OCI-LY3 (cell line): ENCODE measurements at regions not wholly inside any gene's neighbourhood (a gene's known extent, or its start where the extent isn't known, plus 50 kb on each side); places are given as distances from the start of the nearest gene placed in this dataset.

Source experiments
- EZH2phosphoT487 ChIP-seq: fragments of 200-600 bp; shearing (Covaris generic); IDR thresholded peaks from 2 replicates; pipeline ENCODE4 v1.6.1; 2018; ENCODE audit warnings: antibody characterized with exemption, mixed run types, low read depth
- TF ChIP-seq, protein P1 (sequence below): fragments of 200-600, 300-600 bp; sonication (generic); IDR thresholded peaks from 2 replicates; pipeline ENCODE4 v1.5.1; 2014; ENCODE audit warnings: antibody characterized with exemption, low read length, low read depth

DNA sequence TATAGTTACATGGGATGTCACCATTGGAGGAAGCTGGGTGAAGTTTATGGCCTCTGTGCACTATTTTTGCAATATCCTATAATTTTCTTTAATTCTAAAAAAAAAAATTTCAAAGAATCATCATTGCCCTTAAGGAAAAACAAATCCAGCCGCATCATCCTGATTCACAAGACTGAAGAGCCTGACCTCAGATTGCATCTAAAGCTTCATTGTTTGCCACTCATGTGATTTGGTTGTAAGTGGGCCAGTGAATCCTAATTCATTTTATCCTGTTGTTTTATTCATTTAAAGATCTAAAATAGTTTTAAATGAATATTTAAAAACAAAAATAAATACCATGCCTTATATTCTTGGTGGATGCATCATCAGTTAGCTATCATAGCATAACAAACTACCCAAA, 504.5 kb downstream of the TBC1D4 start:
- TF ChIP-seq, protein P1, sequence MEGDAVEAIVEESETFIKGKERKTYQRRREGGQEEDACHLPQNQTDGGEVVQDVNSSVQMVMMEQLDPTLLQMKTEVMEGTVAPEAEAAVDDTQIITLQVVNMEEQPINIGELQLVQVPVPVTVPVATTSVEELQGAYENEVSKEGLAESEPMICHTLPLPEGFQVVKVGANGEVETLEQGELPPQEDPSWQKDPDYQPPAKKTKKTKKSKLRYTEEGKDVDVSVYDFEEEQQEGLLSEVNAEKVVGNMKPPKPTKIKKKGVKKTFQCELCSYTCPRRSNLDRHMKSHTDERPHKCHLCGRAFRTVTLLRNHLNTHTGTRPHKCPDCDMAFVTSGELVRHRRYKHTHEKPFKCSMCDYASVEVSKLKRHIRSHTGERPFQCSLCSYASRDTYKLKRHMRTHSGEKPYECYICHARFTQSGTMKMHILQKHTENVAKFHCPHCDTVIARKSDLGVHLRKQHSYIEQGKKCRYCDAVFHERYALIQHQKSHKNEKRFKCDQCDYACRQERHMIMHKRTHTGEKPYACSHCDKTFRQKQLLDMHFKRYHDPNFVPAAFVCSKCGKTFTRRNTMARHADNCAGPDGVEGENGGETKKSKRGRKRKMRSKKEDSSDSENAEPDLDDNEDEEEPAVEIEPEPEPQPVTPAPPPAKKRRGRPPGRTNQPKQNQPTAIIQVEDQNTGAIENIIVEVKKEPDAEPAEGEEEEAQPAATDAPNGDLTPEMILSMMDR: no peak
- no peak for TF ChIP-seq EZH2phosphoT487
